GM23338 (cell line): ENCODE measurements at regions not wholly inside any gene's neighbourhood (a gene's known extent, or its start where the extent isn't known, plus 50 kb on each side); places are given as distances from the start of the nearest gene placed in this dataset.

Experiments
- ATAC-seq: fragments of 200-7000 bp; cut with Tn5 transposase; 3 replicates; pipeline ENCODE4 v1.9.1; 2020
- DNase-seq: peaks from one replicate; pipeline ENCODE4 v3.0.0-alpha.2; 2015; ENCODE audit warnings: low spot score
- H2AFZ ChIP-seq: fragments of 200-600 bp; sonication (generic); 2 replicates; pipeline ENCODE4 v1.8.0; 2016; ENCODE audit warnings: antibody characterized with exemption, mild to moderate bottlenecking, moderate library complexity
- H3F3A ChIP-seq: fragments of 200-600 bp; sonication (generic); replicated peaks from 2 replicates; pipeline ENCODE4 v1.8.0; 2017; ENCODE audit warnings: antibody characterized with exemption, mixed run types, low read depth
- H3K27ac ChIP-seq: fragments of 200-600 bp; sonication (generic); 2 replicates; pipeline ENCODE4 v1.6.1; 2016; ENCODE audit warnings: low read depth
- H3K27me3 ChIP-seq: fragments of 200-600 bp; sonication (generic); 2 replicates; pipeline ENCODE4 v1.8.0; 2016; ENCODE audit warnings: mild to moderate bottlenecking, mixed run types, moderate library complexity; ENCODE audit not compliant: insufficient read depth
- H3K36me3 ChIP-seq: fragments of 200-600 bp; sonication (generic); 2 replicates; pipeline ENCODE4 v1.8.0; 2016; ENCODE audit warnings: mild to moderate bottlenecking; ENCODE audit not compliant: insufficient read depth
- H3K4me1 ChIP-seq: fragments of 200-600 bp; sonication (generic); 2 replicates; pipeline ENCODE4 v1.8.0; 2016; ENCODE audit warnings: mild to moderate bottlenecking, moderate library complexity; ENCODE audit not compliant: insufficient read depth
- H3K4me2 ChIP-seq: fragments of 200-600 bp; sonication (generic); 2 replicates; pipeline ENCODE4 v1.7.1; 2017; ENCODE audit warnings: mixed run types
- H3K4me3 ChIP-seq: fragments of 200-600 bp; sonication (generic); 2 replicates; pipeline ENCODE4 v1.6.1; 2016; ENCODE audit warnings: mixed run types
- H3K79me2 ChIP-seq: fragments of 200-600 bp; sonication (generic); replicated peaks from 2 replicates; pipeline ENCODE4 v1.8.0; 2017; ENCODE audit warnings: mild to moderate bottlenecking; ENCODE audit not compliant: insufficient read depth
- H3K9me2 ChIP-seq: fragments of 200-600 bp; sonication (generic); 2 replicates; pipeline ENCODE4 v1.8.0; 2017; ENCODE audit not compliant: insufficient read depth
- H4K20me1 ChIP-seq: fragments of 200-600 bp; sonication (generic); replicated peaks from 2 replicates; pipeline ENCODE4 v1.8.0; 2017; ENCODE audit warnings: mild to moderate bottlenecking; ENCODE audit not compliant: insufficient read depth
- H3K27ac Mint-ChIP-seq: 2 replicates; pipeline ENCODE4 v1.8.0; 2020; ENCODE audit warnings: inconsistent platforms, mild to moderate bottlenecking, moderate library complexity, mixed read lengths
- H3K27me3 Mint-ChIP-seq: 3 replicates; pipeline ENCODE4 v1.8.0; 2022; ENCODE audit warnings: low read depth, mild to moderate bottlenecking, moderate library complexity, mixed read lengths, inconsistent platforms; ENCODE audit not compliant: insufficient read depth, poor library complexity
- H3K36me3 Mint-ChIP-seq: 3 replicates; pipeline ENCODE4 v1.8.0; 2021; ENCODE audit warnings: low read depth, mild to moderate bottlenecking, inconsistent platforms, moderate library complexity, mixed read lengths
- H3K4me1 Mint-ChIP-seq: 3 replicates; pipeline ENCODE4 v1.8.0; 2020; ENCODE audit warnings: mild to moderate bottlenecking, inconsistent platforms, mixed read lengths
- H3K4me3 Mint-ChIP-seq: 3 replicates; pipeline ENCODE4 v1.8.0; 2021; ENCODE audit warnings: moderate library complexity, mild to moderate bottlenecking, inconsistent platforms, mixed read lengths
- H3K9me3 Mint-ChIP-seq: 3 replicates; pipeline ENCODE4 v1.8.0; 2020; ENCODE audit warnings: moderate library complexity, mild to moderate bottlenecking, inconsistent platforms, mixed read lengths
- CREB1 ChIP-seq: fragments of 250-450 bp; sonication (Bioruptor Pico); IDR thresholded peaks from 2 replicates; pipeline ENCODE4 v1.5.0; 2020; ENCODE audit warnings: low read depth, mild to moderate bottlenecking, moderate library complexity
- CTCF ChIP-seq, 2 experiments: fragments of 200-600 bp in 1 of 2; sonication (generic) in 1 of 2; conservative IDR thresholded peaks; 2 replicates each; pipeline versions ENCODE4 v1.5.1 to v1.6.1; 2016 to 2017; ENCODE audit warnings: antibody characterized with exemption in 2 of 2, low read depth in 2 of 2, mild to moderate bottlenecking in 2 of 2, moderate library complexity in 1 of 2
- EZH2 ChIP-seq: fragments of 200-600 bp; sonication (generic); IDR thresholded peaks from one replicate; pipeline ENCODE4 v1.8.0; 2017; ENCODE audit warnings: antibody characterized with exemption, mild to moderate bottlenecking, low read depth; ENCODE audit not compliant: unreplicated experiment
- EZH2phosphoT487 ChIP-seq: fragments of 200-600 bp; sonication (generic); IDR thresholded peaks from one replicate; pipeline ENCODE4 v1.8.1; 2018; ENCODE audit warnings: antibody characterized with exemption; ENCODE audit not compliant: unreplicated experiment
- JUNB ChIP-seq: IDR thresholded peaks from one replicate; pipeline ENCODE4 v1.6.1; 2016; ENCODE audit warnings: antibody characterized with exemption; ENCODE audit not compliant: unreplicated experiment
- NANOG ChIP-seq: IDR thresholded peaks from 2 replicates; pipeline ENCODE4 v1.6.1; 2016; ENCODE audit warnings: antibody characterized with exemption, borderline replicate concordance
- POLR2AphosphoS5 ChIP-seq: IDR thresholded peaks from 2 replicates; pipeline ENCODE4 v1.6.1; 2016; ENCODE audit warnings: antibody characterized with exemption, low read depth
- STAT1 ChIP-seq: IDR thresholded peaks from one replicate; pipeline ENCODE4 v1.6.1; 2016; ENCODE audit warnings: antibody characterized with exemption; ENCODE audit not compliant: unreplicated experiment
- ZNF114 ChIP-seq: fragments of 250-450 bp; sonication (Bioruptor Pico); IDR thresholded peaks from 2 replicates; pipeline ENCODE4 v1.5.0; 2020; ENCODE audit warnings: mild to moderate bottlenecking, moderate library complexity
- ZNF331 ChIP-seq: fragments of 250-450 bp; sonication (Bioruptor Pico); IDR thresholded peaks from 2 replicates; pipeline ENCODE4 v1.5.0; 2020; ENCODE audit warnings: low read depth, mild to moderate bottlenecking, moderate library complexity
- TF ChIP-seq, protein P1 (sequence below): IDR thresholded peaks from one replicate; pipeline ENCODE4 v1.6.1; 2018; ENCODE audit warnings: antibody characterized with exemption; ENCODE audit not compliant: unreplicated experiment
- TF ChIP-seq, protein P2 (sequence below): IDR thresholded peaks from 2 replicates; pipeline ENCODE4 v1.6.1; 2016; ENCODE audit warnings: antibody characterized with exemption
- TF ChIP-seq, protein P3 (sequence below): fragments of 250-450 bp; sonication (Bioruptor Pico); IDR thresholded peaks from 2 replicates; pipeline ENCODE4 v1.5.0; 2020; ENCODE audit warnings: mild to moderate bottlenecking, moderate library complexity

GRCh38 chr9:101902051-101902450 lies 163.6 kb upstream of the GRIN3A start:
- H3K27me3 ChIP-seq, result no peaks in the 10 kb centered on the region
- Mint-ChIP-seq H3K27me3 (no peaks in the 10 kb centered on the region), H3K27ac (no peak overlapping the region), H3K9me3 (peaks cover 59% of the 10 kb centered on the region), H3K36me3 (peaks cover 3% of the 10 kb centered on the region; the same call in 2 of the 3 replicates), H3K4me1 (no peaks in the 10 kb centered on the region), H3K4me3 (no peak overlapping the region)
- no peaks in the 10 kb centered on the region for H4K20me1 ChIP-seq
- 0 out of 2 replicates have a peak, but pooled peaks cover 4% of the 10 kb centered on the region for H3K36me3 ChIP-seq
- no peak overlapping the region for H2AFZ ChIP-seq
- ATAC-seq (no peak), DNase-seq (no peak)
- H3K4me1 ChIP-seq, result no peaks in the 10 kb centered on the region
- TF ChIP-seq EZH2phosphoT487, result no peak
- TF ChIP-seq, protein P1, sequence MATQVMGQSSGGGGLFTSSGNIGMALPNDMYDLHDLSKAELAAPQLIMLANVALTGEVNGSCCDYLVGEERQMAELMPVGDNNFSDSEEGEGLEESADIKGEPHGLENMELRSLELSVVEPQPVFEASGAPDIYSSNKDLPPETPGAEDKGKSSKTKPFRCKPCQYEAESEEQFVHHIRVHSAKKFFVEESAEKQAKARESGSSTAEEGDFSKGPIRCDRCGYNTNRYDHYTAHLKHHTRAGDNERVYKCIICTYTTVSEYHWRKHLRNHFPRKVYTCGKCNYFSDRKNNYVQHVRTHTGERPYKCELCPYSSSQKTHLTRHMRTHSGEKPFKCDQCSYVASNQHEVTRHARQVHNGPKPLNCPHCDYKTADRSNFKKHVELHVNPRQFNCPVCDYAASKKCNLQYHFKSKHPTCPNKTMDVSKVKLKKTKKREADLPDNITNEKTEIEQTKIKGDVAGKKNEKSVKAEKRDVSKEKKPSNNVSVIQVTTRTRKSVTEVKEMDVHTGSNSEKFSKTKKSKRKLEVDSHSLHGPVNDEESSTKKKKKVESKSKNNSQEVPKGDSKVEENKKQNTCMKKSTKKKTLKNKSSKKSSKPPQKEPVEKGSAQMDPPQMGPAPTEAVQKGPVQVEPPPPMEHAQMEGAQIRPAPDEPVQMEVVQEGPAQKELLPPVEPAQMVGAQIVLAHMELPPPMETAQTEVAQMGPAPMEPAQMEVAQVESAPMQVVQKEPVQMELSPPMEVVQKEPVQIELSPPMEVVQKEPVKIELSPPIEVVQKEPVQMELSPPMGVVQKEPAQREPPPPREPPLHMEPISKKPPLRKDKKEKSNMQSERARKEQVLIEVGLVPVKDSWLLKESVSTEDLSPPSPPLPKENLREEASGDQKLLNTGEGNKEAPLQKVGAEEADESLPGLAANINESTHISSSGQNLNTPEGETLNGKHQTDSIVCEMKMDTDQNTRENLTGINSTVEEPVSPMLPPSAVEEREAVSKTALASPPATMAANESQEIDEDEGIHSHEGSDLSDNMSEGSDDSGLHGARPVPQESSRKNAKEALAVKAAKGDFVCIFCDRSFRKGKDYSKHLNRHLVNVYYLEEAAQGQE, result no peak
- TF ChIP-seq, protein P2, sequence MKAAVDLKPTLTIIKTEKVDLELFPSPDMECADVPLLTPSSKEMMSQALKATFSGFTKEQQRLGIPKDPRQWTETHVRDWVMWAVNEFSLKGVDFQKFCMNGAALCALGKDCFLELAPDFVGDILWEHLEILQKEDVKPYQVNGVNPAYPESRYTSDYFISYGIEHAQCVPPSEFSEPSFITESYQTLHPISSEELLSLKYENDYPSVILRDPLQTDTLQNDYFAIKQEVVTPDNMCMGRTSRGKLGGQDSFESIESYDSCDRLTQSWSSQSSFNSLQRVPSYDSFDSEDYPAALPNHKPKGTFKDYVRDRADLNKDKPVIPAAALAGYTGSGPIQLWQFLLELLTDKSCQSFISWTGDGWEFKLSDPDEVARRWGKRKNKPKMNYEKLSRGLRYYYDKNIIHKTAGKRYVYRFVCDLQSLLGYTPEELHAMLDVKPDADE, result no peak
- TF ChIP-seq ZNF114 (CRISPR knock-in tag), result no peak
- no peak for TF ChIP-seq CREB1 (CRISPR knock-in tag)
- no peak for TF ChIP-seq CTCF (conservative IDR thresholded peaks at IDR 0.05; ENCODE audit: low read depth in 2 of 2)
- TF ChIP-seq JUNB, result no peak
- no peak for TF ChIP-seq ZNF331 (CRISPR knock-in tag)
- TF ChIP-seq, protein P3, sequence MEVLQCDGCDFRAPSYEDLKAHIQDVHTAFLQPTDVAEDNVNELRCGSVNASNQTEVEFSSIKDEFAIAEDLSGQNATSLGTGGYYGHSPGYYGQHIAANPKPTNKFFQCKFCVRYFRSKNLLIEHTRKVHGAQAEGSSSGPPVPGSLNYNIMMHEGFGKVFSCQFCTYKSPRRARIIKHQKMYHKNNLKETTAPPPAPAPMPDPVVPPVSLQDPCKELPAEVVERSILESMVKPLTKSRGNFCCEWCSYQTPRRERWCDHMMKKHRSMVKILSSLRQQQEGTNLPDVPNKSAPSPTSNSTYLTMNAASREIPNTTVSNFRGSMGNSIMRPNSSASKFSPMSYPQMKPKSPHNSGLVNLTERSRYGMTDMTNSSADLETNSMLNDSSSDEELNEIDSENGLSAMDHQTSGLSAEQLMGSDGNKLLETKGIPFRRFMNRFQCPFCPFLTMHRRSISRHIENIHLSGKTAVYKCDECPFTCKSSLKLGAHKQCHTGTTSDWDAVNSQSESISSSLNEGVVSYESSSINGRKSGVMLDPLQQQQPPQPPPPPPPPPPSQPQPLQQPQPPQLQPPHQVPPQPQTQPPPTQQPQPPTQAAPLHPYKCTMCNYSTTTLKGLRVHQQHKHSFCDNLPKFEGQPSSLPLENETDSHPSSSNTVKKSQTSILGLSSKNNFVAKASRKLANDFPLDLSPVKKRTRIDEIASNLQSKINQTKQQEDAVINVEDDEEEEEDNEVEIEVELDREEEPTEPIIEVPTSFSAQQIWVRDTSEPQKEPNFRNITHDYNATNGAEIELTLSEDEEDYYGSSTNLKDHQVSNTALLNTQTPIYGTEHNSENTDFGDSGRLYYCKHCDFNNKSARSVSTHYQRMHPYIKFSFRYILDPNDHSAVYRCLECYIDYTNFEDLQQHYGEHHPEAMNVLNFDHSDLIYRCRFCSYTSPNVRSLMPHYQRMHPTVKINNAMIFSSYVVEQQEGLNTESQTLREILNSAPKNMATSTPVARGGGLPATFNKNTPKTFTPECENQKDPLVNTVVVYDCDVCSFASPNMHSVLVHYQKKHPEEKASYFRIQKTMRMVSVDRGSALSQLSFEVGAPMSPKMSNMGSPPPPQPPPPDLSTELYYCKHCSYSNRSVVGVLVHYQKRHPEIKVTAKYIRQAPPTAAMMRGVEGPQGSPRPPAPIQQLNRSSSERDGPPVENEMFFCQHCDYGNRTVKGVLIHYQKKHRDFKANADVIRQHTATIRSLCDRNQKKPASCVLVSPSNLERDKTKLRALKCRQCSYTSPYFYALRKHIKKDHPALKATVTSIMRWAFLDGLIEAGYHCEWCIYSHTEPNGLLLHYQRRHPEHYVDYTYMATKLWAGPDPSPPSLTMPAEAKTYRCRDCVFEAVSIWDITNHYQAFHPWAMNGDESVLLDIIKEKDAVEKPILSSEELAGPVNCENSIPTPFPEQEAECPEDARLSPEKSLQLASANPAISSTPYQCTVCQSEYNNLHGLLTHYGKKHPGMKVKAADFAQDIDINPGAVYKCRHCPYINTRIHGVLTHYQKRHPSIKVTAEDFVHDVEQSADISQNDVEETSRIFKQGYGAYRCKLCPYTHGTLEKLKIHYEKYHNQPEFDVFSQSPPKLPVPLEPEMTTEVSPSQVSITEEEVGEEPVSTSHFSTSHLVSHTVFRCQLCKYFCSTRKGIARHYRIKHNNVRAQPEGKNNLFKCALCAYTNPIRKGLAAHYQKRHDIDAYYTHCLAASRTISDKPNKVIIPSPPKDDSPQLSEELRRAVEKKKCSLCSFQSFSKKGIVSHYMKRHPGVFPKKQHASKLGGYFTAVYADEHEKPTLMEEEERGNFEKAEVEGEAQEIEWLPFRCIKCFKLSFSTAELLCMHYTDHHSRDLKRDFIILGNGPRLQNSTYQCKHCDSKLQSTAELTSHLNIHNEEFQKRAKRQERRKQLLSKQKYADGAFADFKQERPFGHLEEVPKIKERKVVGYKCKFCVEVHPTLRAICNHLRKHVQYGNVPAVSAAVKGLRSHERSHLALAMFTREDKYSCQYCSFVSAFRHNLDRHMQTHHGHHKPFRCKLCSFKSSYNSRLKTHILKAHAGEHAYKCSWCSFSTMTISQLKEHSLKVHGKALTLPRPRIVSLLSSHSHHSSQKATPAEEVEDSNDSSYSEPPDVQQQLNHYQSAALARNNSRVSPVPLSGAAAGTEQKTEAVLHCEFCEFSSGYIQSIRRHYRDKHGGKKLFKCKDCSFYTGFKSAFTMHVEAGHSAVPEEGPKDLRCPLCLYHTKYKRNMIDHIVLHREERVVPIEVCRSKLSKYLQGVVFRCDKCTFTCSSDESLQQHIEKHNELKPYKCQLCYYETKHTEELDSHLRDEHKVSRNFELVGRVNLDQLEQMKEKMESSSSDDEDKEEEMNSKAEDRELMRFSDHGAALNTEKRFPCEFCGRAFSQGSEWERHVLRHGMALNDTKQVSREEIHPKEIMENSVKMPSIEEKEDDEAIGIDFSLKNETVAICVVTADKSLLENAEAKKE, result no peak
- no peak for TF ChIP-seq EZH2
- TF ChIP-seq STAT1, result no peak
- no peak for TF ChIP-seq NANOG
- no peak for TF ChIP-seq POLR2AphosphoS5
- H3K79me2 ChIP-seq, result no peaks in the 10 kb centered on the region
- no peak overlapping the region for H3K4me2 ChIP-seq
- H3K9me2 ChIP-seq, result no peaks in the 10 kb centered on the region; the same call in 1 of the 2 replicates
- no peak overlapping the region for H3K4me3 ChIP-seq
- no peaks in the 10 kb centered on the region for H3F3A ChIP-seq
- H3K27ac ChIP-seq, result no peak overlapping the region
